ENCODE measurements at regions not wholly inside any gene's neighbourhood (a gene's known extent, or its start where the extent isn't known, plus 50 kb on each side); places are given as distances from the start of the nearest gene placed in this dataset.

DNA sequence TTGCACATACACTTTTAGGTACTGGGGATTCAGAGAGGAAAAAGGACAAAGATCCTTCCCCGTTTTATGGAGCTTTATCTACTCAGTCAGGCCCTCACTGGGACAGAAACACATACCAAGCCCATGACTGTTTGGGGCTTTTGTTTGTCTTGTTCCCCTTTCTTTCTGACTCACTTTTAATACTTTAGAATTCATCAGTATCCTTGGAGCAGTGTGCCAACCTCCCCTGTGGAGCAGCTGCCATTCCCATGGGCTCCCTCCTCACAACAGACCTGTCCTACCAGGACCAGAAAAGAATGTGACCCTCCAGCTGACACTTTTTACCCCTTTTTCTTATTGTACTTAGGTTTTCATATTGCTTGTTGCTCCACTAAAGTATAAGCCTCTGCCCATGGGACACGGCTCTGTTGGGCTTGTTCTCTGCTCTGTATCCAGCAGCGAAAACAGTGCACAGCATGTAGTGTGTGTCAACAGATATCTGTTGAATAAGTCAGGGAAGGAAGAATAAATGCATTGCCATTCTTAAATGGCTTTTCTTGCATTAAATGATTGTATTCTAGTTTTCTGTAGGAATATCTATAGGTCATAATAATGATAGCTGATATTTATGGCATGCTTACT is 431.1 kb downstream of the EFNB2 start:
- Histone ChIP-seq H2BK12ac (ENCODE audit: low read length) (no peak overlapping the region), H3K79me1 (ENCODE audit: low read depth, low read length) (no peaks in the 10 kb centered on the region), H2BK5ac (ENCODE audit: low read length) (no peak overlapping the region), H3K18ac (ENCODE audit: low read length) (no peak overlapping the region), H3K14ac (ENCODE audit: low read length) (no peak overlapping the region), H3K9ac (ENCODE audit: low read depth, low read length, poor library complexity) (no peak overlapping the region), H2BK15ac (ENCODE audit: low read length) (no peak overlapping the region), H3K27me3 (ENCODE audit: control insufficient read depth in 3 of 3, insufficient read depth in 3 of 3, low read depth in 1 of 3, low read length in 3 of 3) (no peaks in the 10 kb centered on the region), H2AFZ (ENCODE audit: low read length) (no peak overlapping the region), H2BK120ac (ENCODE audit: low read depth, low read length) (no peak overlapping the region), H4K91ac (ENCODE audit: low read depth, low read length, poor library complexity) (no peak overlapping the region), H3K23ac (ENCODE audit: low read depth, low read length, poor library complexity) (no peak overlapping the region), H3K4me3 (ENCODE audit: low read length in 2 of 2) (no peak overlapping the region), H2AK5ac (ENCODE audit: low read depth, low read length) (no peak overlapping the region), H4K8ac (ENCODE audit: low read depth, low read length) (no peak overlapping the region), H3K27ac (replicated peaks; ENCODE audit: low read length) (peak overlapping the region; percentile 80), H3K4ac (ENCODE audit: low read length) (no peak overlapping the region), H3K4me1 (ENCODE audit: control insufficient read depth in 2 of 2, insufficient read depth in 1 of 2, low read depth in 1 of 2, low read length in 2 of 2) (peaks cover 25 to 30% of the 10 kb centered on the region in 2 donors), H3K9me3 (replicated peaks in 1 of 2; ENCODE audit: control insufficient read depth in 2 of 2, insufficient read depth in 1 of 2, low read depth in 1 of 2, low read length in 2 of 2) (peaks cover 2 to 4% of the 10 kb centered on the region in 2 donors), H3K4me2 (ENCODE audit: insufficient read depth, low read length, poor library complexity, severe bottlenecking) (no peak overlapping the region), H3K36me3 (replicated peaks in 1 of 2; ENCODE audit: control insufficient read depth in 2 of 2, insufficient read depth in 2 of 2, low read length in 2 of 2) (no peaks in the 10 kb centered on the region)
- peak; percentile 42 for DNase-seq (ENCODE audit: low spot score)
- no CpG with 5 or more reads among the region's 3 CpGs for WGBS, 2 donors (ENCODE audit: extremely low coverage in 2 of 2, insufficient read length in 2 of 2, insufficient replicate concordance in 1 of 2)

DNA sequence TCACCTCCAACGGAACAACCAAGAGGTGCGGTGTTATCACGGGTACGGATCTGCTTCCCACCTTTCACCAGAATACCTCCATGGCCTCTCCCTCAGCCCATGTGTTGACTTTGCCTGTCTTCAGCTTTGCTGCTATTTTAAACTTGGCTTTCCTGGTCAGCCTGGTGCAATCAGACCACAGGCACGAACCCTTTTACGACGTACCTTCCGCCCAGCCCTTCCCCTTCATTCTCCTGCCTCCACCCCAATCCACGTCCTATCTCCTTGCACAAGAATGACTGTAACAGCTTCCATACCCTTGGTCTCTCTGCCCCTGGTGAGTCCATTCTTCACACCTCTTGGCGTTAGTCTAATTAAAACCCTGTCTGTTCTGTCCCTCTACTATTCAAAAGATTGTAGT is 431.7 kb downstream of the EFNB2 start:
- Histone ChIP-seq H3K4me3 (ENCODE audit: low read length in 2 of 2) (no peak overlapping the region), H3K9me3 (replicated peaks in 1 of 2; ENCODE audit: control insufficient read depth in 2 of 2, insufficient read depth in 1 of 2, low read depth in 1 of 2, low read length in 2 of 2) (peaks cover 2 to 4% of the 10 kb centered on the region in 2 donors), H3K4me1 (ENCODE audit: control insufficient read depth in 2 of 2, insufficient read depth in 1 of 2, low read depth in 1 of 2, low read length in 2 of 2) (peaks cover 26 to 36% of the 10 kb centered on the region in 2 donors), H3K36me3 (replicated peaks in 1 of 2; ENCODE audit: control insufficient read depth in 2 of 2, insufficient read depth in 2 of 2, low read length in 2 of 2) (no peaks in the 10 kb centered on the region), H2AFZ (ENCODE audit: low read length) (no peak overlapping the region), H3K23ac (ENCODE audit: low read depth, low read length, poor library complexity) (no peak overlapping the region), H3K4me2 (ENCODE audit: insufficient read depth, low read length, poor library complexity, severe bottlenecking) (no peak overlapping the region), H3K4ac (ENCODE audit: low read length) (no peak overlapping the region), H2BK120ac (ENCODE audit: low read depth, low read length) (peak overlapping the region; percentile 33), H3K27ac (replicated peaks; ENCODE audit: low read length) (peak overlapping the region; percentile 80), H3K18ac (ENCODE audit: low read length) (peak overlapping the region; percentile 69), H3K27me3 (ENCODE audit: control insufficient read depth in 3 of 3, insufficient read depth in 3 of 3, low read depth in 1 of 3, low read length in 3 of 3) (no peaks in the 10 kb centered on the region), H2AK5ac (ENCODE audit: low read depth, low read length) (peak overlapping the region; percentile 21), H4K8ac (ENCODE audit: low read depth, low read length) (no peak overlapping the region), H3K79me1 (ENCODE audit: low read depth, low read length) (no peaks in the 10 kb centered on the region), H2BK5ac (ENCODE audit: low read length) (no peak overlapping the region), H3K14ac (ENCODE audit: low read length) (no peak overlapping the region), H3K9ac (ENCODE audit: low read depth, low read length, poor library complexity) (no peak overlapping the region), H4K91ac (ENCODE audit: low read depth, low read length, poor library complexity) (no peak overlapping the region), H2BK15ac (ENCODE audit: low read length) (no peak overlapping the region), H2BK12ac (ENCODE audit: low read length) (peak overlapping the region; percentile 8)
- no CpG with 5 or more reads among the region's 10 CpGs for WGBS, 2 donors (ENCODE audit: extremely low coverage in 2 of 2, insufficient read length in 2 of 2, insufficient replicate concordance in 1 of 2)
- DNase-seq (ENCODE audit: low spot score): no peak

DNA sequence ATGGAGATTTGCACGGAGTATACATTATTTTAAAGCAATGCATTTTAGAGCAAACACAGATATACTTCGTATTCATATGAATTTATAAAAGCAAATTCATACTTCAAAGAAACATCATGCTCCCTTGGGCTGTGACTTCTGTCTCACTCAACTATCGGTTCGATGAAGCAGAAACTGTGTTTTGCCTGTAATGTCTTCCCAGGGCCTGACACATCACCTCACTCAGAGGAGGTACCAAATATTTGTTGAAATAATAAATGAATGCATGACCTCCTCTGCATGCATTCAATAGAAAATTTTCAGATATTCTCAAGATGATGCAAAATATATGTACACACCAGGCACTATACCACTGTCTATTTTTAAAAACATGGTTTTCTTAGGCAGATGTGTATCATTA is 432.7 kb downstream of the EFNB2 start:
- H2AFZ ChIP-seq (ENCODE audit: low read length): no peak overlapping the region
- H3K27me3 ChIP-seq (ENCODE audit: control insufficient read depth in 3 of 3, insufficient read depth in 3 of 3, low read depth in 1 of 3, low read length in 3 of 3): no peaks in the 10 kb centered on the region
- H3K9ac ChIP-seq (ENCODE audit: low read depth, low read length, poor library complexity): no peak overlapping the region
- H4K8ac ChIP-seq (ENCODE audit: low read depth, low read length): no peak overlapping the region
- no peak overlapping the region for H3K23ac ChIP-seq (ENCODE audit: low read depth, low read length, poor library complexity)
- H2AK5ac ChIP-seq (ENCODE audit: low read depth, low read length): no peak overlapping the region
- H2BK120ac ChIP-seq (ENCODE audit: low read depth, low read length): no peak overlapping the region
- H3K79me1 ChIP-seq (ENCODE audit: low read depth, low read length): no peaks in the 10 kb centered on the region
- no peak overlapping the region for H2BK12ac ChIP-seq (ENCODE audit: low read length)
- peaks cover 2 to 4% of the 10 kb centered on the region in 2 donors for H3K9me3 ChIP-seq (replicated peaks in 1 of 2; ENCODE audit: control insufficient read depth in 2 of 2, insufficient read depth in 1 of 2, low read depth in 1 of 2, low read length in 2 of 2)
- H3K18ac ChIP-seq (ENCODE audit: low read length): no peak overlapping the region
- no peak overlapping the region for H2BK5ac ChIP-seq (ENCODE audit: low read length)
- H3K36me3 ChIP-seq (replicated peaks in 1 of 2; ENCODE audit: control insufficient read depth in 2 of 2, insufficient read depth in 2 of 2, low read length in 2 of 2): no peaks in the 10 kb centered on the region
- H3K4me2 ChIP-seq (ENCODE audit: insufficient read depth, low read length, poor library complexity, severe bottlenecking): no peak overlapping the region
- no peak overlapping the region for H2BK15ac ChIP-seq (ENCODE audit: low read length)
- H3K4me1 ChIP-seq (ENCODE audit: control insufficient read depth in 2 of 2, insufficient read depth in 1 of 2, low read depth in 1 of 2, low read length in 2 of 2): peaks cover 30 to 40% of the 10 kb centered on the region in 2 donors
- DNase-seq (ENCODE audit: low spot score): no peak
- no peak overlapping the region for H3K4me3 ChIP-seq (ENCODE audit: low read length in 2 of 2)
- H3K4ac ChIP-seq (ENCODE audit: low read length): no peak overlapping the region
- H4K91ac ChIP-seq (ENCODE audit: low read depth, low read length, poor library complexity): no peak overlapping the region
- H3K14ac ChIP-seq (ENCODE audit: low read length): no peak overlapping the region
- no peak overlapping the region for H3K27ac ChIP-seq (replicated peaks; ENCODE audit: low read length)
- WGBS, 2 donors (ENCODE audit: extremely low coverage in 2 of 2, insufficient read length in 2 of 2, insufficient replicate concordance in 1 of 2): no CpG with 5 or more reads among the region's 4 CpGs

DNA sequence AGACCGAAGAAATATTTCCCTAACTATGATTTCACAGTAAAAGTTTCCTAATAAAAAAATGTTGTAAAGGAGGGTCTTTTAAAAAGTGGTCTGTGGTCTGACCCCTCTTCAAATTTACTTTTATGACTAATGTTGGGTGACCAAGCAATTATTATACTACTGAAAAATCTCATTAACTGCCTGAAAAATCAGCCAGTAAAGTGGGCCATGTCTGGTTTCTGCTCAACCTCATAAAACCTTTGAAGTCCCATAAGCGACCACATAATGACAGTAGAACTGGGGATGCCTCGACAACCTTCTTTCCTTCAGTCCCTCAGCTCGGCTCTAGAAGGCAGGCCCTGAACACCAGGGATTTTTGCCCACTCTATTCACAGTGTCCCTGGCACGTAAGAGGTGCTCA is 434.3 kb downstream of the EFNB2 start:
- no peak overlapping the region for H2AK5ac ChIP-seq (ENCODE audit: low read depth, low read length)
- H3K4me2 ChIP-seq (ENCODE audit: insufficient read depth, low read length, poor library complexity, severe bottlenecking): no peak overlapping the region
- no peak overlapping the region for H3K18ac ChIP-seq (ENCODE audit: low read length)
- no peaks in the 10 kb centered on the region for H3K36me3 ChIP-seq (replicated peaks in 1 of 2; ENCODE audit: control insufficient read depth in 2 of 2, insufficient read depth in 2 of 2, low read length in 2 of 2)
- no peak for DNase-seq (ENCODE audit: low spot score)
- H3K4me1 ChIP-seq (ENCODE audit: control insufficient read depth in 2 of 2, insufficient read depth in 1 of 2, low read depth in 1 of 2, low read length in 2 of 2): peaks cover 26 to 40% of the 10 kb centered on the region in 2 donors
- peaks cover 2 to 3% of the 10 kb centered on the region in 2 donors for H3K9me3 ChIP-seq (replicated peaks in 1 of 2; ENCODE audit: control insufficient read depth in 2 of 2, insufficient read depth in 1 of 2, low read depth in 1 of 2, low read length in 2 of 2)
- no peak overlapping the region for H4K8ac ChIP-seq (ENCODE audit: low read depth, low read length)
- no peak overlapping the region for H2BK15ac ChIP-seq (ENCODE audit: low read length)
- H3K27ac ChIP-seq (replicated peaks; ENCODE audit: low read length): peak overlapping the region; percentile 89
- H3K23ac ChIP-seq (ENCODE audit: low read depth, low read length, poor library complexity): no peak overlapping the region
- no peak overlapping the region for H3K4ac ChIP-seq (ENCODE audit: low read length)
- H2BK12ac ChIP-seq (ENCODE audit: low read length): no peak overlapping the region
- peak overlapping the region in 1 of 2 donors; percentile 20 for H3K4me3 ChIP-seq (ENCODE audit: low read length in 2 of 2)
- H4K91ac ChIP-seq (ENCODE audit: low read depth, low read length, poor library complexity): no peak overlapping the region
- peak overlapping the region; percentile 70 for H2AFZ ChIP-seq (ENCODE audit: low read length)
- no peak overlapping the region for H3K9ac ChIP-seq (ENCODE audit: low read depth, low read length, poor library complexity)
- H2BK5ac ChIP-seq (ENCODE audit: low read length): no peak overlapping the region
- H2BK120ac ChIP-seq (ENCODE audit: low read depth, low read length): no peak overlapping the region
- H3K27me3 ChIP-seq (ENCODE audit: control insufficient read depth in 3 of 3, insufficient read depth in 3 of 3, low read depth in 1 of 3, low read length in 3 of 3): no peaks in the 10 kb centered on the region
- no peak overlapping the region for H3K14ac ChIP-seq (ENCODE audit: low read length)
- no CpG with 5 or more reads among the region's 5 CpGs for WGBS, 2 donors (ENCODE audit: extremely low coverage in 2 of 2, insufficient read length in 2 of 2, insufficient replicate concordance in 1 of 2)
- no peaks in the 10 kb centered on the region for H3K79me1 ChIP-seq (ENCODE audit: low read depth, low read length)

All from neuronal stem cell (in vitro differentiated cells).